DND-41 (cell line): ENCODE measurements at regions not wholly inside any gene's neighbourhood (a gene's known extent, or its start where the extent isn't known, plus 50 kb on each side); places are given as distances from the start of the nearest gene placed in this dataset.

Source experiments
- ATAC-seq: fragments of 200-7000 bp; cut with Tn5 transposase; 3 replicates; pipeline ENCODE4 v1.9.1; 2021; ENCODE audit warnings: low read depth; ENCODE audit not compliant: insufficient read depth
- DNase-seq: peaks from one replicate; pipeline ENCODE4 v3.0.0-alpha.2; 2020
- H2AFZ ChIP-seq: 2 replicates; pipeline ENCODE4 v1.6.0; 2012; ENCODE audit warnings: low read depth, low read length
- H3K27ac ChIP-seq: 2 replicates; pipeline ENCODE4 v1.5.1; 2012; ENCODE audit warnings: low read length, inconsistent platforms
- H3K27me3 ChIP-seq: fragments of 200-600 bp; sonication (generic); 2 replicates; pipeline ENCODE4 v1.6.0; 2012; ENCODE audit warnings: low read length, mild to moderate bottlenecking, inconsistent platforms; ENCODE audit not compliant: insufficient read depth, poor library complexity
- H3K36me3 ChIP-seq: 2 replicates; pipeline ENCODE4 v1.5.1; 2012; ENCODE audit warnings: low read length, inconsistent platforms; ENCODE audit not compliant: insufficient read depth
- H3K4me1 ChIP-seq: 2 replicates; pipeline ENCODE4 v1.5.1; 2012; ENCODE audit warnings: mild to moderate bottlenecking, low read length; ENCODE audit not compliant: insufficient read depth
- H3K4me2 ChIP-seq: 2 replicates; pipeline ENCODE4 v1.6.0; 2012; ENCODE audit warnings: mild to moderate bottlenecking, moderate library complexity, low read length, inconsistent platforms; ENCODE audit not compliant: insufficient read depth
- H3K4me3 ChIP-seq, 2 experiments: fragments of 200-600 bp in 1 of 2; shearing (Covaris generic) in 1 of 2; 2 replicates each; pipeline ENCODE4 v1.5.1; 2012 to 2016; ENCODE audit warnings: inconsistent platforms in 2 of 2, low read length in 2 of 2, mild to moderate bottlenecking in 2 of 2, low read depth in 1 of 2, moderate library complexity in 1 of 2
- H3K79me2 ChIP-seq: 2 replicates; pipeline ENCODE4 v1.6.0; 2012; ENCODE audit warnings: low read length, inconsistent platforms; ENCODE audit not compliant: insufficient read depth
- H3K9ac ChIP-seq: 2 replicates; pipeline ENCODE4 v1.6.0; 2012; ENCODE audit warnings: low read depth, mild to moderate bottlenecking, inconsistent platforms, low read length, moderate library complexity
- H3K9me3 ChIP-seq: 2 replicates; pipeline ENCODE4 v1.5.1; 2012; ENCODE audit warnings: low read length, moderate library complexity, mild to moderate bottlenecking, inconsistent platforms; ENCODE audit not compliant: insufficient read depth, severe bottlenecking
- H4K20me1 ChIP-seq: 2 replicates; pipeline ENCODE4 v1.6.0; 2012; ENCODE audit warnings: low read length; ENCODE audit not compliant: insufficient read depth
- CTCF ChIP-seq: IDR thresholded peaks from 2 replicates; pipeline ENCODE4 v1.5.1; 2012; ENCODE audit warnings: borderline replicate concordance, low read length, moderate library complexity, mild to moderate bottlenecking; ENCODE audit not compliant: poor library complexity, severe bottlenecking; ENCODE audit errors: extremely low read depth
- EZH2 ChIP-seq: IDR thresholded peaks from 3 replicates; pipeline ENCODE4 v1.6.1; 2012; ENCODE audit warnings: borderline replicate concordance, low read depth, mild to moderate bottlenecking, moderate library complexity, low read length, inconsistent platforms; ENCODE audit not compliant: severe bottlenecking

- Histone ChIP-seq H3K27me3 (no peaks in the 10 kb centered on the region), H3K27ac (no peak overlapping the region), H2AFZ (no peak overlapping the region), H3K9ac (no peak overlapping the region), H3K4me3 (no peak overlapping the region), H4K20me1 (no peaks in the 10 kb centered on the region), H3K4me1 (peaks cover 13% of the 10 kb centered on the region), H3K79me2 (no peaks in the 10 kb centered on the region), H3K4me2 (no peak overlapping the region), H3K9me3 (no peaks in the 10 kb centered on the region), H3K36me3 (no peaks in the 10 kb centered on the region)
- no peak for ATAC-seq
- TF ChIP-seq CTCF: no peak
- no peak for TF ChIP-seq EZH2
- DNase-seq: no peak
These were observed 211.5 kb downstream of the PTEN start for GRCh38 chr10:88074971-88075370.

GRCh38 chr10:88076027-88076880, 212.8 kb downstream of the PTEN start:
- TF ChIP-seq CTCF: no peak
- no peak for TF ChIP-seq EZH2
- Histone ChIP-seq H3K4me3 (no peak overlapping the region), H3K36me3 (no peaks in the 10 kb centered on the region), H3K27ac (no peak overlapping the region), H3K9me3 (no peaks in the 10 kb centered on the region), H2AFZ (no peak overlapping the region), H3K27me3 (no peaks in the 10 kb centered on the region), H3K4me1 (peaks cover 9% of the 10 kb centered on the region), H4K20me1 (no peaks in the 10 kb centered on the region), H3K4me2 (no peak overlapping the region), H3K79me2 (no peaks in the 10 kb centered on the region), H3K9ac (no peak overlapping the region)
- DNase-seq (no peak), ATAC-seq (no peak)

- no peaks in the 10 kb centered on the region for H3K36me3 ChIP-seq
- no peaks in the 10 kb centered on the region for H4K20me1 ChIP-seq
- no peaks in the 10 kb centered on the region for H3K79me2 ChIP-seq
- no peak overlapping the region for H3K4me2 ChIP-seq
- ATAC-seq (no peak), DNase-seq (no peak)
- H3K9me3 ChIP-seq: no peaks in the 10 kb centered on the region
- H2AFZ ChIP-seq: no peak overlapping the region
- no peak overlapping the region for H3K27ac ChIP-seq
- no peak for TF ChIP-seq CTCF
- no peak for TF ChIP-seq EZH2
- no peak overlapping the region for H3K4me3 ChIP-seq
- peaks cover 5% of the 10 kb centered on the region; the same call in 1 of the 2 replicates for H3K4me1 ChIP-seq
- H3K27me3 ChIP-seq: no peaks in the 10 kb centered on the region
- no peak overlapping the region for H3K9ac ChIP-seq
These were observed 214.6 kb downstream of the PTEN start for GRCh38 chr10:88077977-88078376.
